ENCODE measurements at regions not wholly inside any gene's neighbourhood (a gene's known extent, or its start where the extent isn't known, plus 50 kb on each side); places are given as distances from the start of the nearest gene placed in this dataset.

DNA sequence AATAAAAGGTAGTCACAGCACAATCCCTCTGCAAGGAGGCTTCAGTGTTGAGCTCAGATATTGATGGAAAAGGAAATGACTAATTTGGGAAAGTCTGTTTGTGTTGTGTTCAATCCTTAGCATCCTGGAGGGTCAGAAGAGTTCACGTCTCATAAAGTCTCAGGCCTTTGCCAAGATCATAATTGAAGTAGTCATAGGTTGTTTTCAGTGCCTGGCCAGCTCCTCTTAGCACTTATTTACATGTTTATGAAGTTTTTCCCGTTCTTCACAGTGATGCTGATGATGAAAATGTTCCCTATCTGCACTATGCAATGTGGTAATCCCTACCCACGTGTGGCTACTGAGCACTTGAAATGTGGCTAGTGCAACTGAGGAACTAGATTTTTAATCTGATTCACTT is 61.6 kb upstream of the TGFBR2 start:
- H3K9me3 Mint-ChIP-seq (ENCODE audit: unreplicated experiment), result peaks cover 31% of the 10 kb centered on the region
- H3K27ac Mint-ChIP-seq (ENCODE audit: unreplicated experiment), result no peak overlapping the region
- BruUV-seq (replicated peaks), result no TSS peak
- no peaks in the 10 kb centered on the region for H3K27me3 ChIP-seq (replicated peaks; ENCODE audit: control insufficient read depth, insufficient read depth, low read length)
- no peaks in the 10 kb centered on the region for H3K36me3 Mint-ChIP-seq (ENCODE audit: insufficient read depth, unreplicated experiment)
- no peak overlapping the region for H3K4me3 ChIP-seq (ENCODE audit: low read depth, low read length)
- H3K27me3 Mint-ChIP-seq (ENCODE audit: insufficient read depth, unreplicated experiment), result no peaks in the 10 kb centered on the region
- ChIA-PET CTCF (no interaction called here), POLR2A (no interaction called here)
- intact Hi-C loops (cut with micrococcal nuclease; ENCODE audit: unreplicated experiment), result no loop called here
- H3K9me3 ChIP-seq, result no peaks in the 10 kb centered on the region
- peaks cover 3% of the 10 kb centered on the region for H3K4me1 ChIP-seq
- DNase-seq, result no peak
- no peak overlapping the region for H3K4me3 Mint-ChIP-seq (ENCODE audit: unreplicated experiment)
- H3K36me3 ChIP-seq (ENCODE audit: control insufficient read depth, insufficient read depth, low read length), result no peaks in the 10 kb centered on the region
- H3K4me1 Mint-ChIP-seq (ENCODE audit: low read depth, unreplicated experiment), result peaks cover 13% of the 10 kb centered on the region
- TF ChIP-seq CTCF (IDR thresholded peaks at IDR 0.05; ENCODE audit: insufficient read depth in 1 of 2, low read depth in 1 of 2, low read length in 1 of 2, severe bottlenecking in 1 of 2, unreplicated experiment in 1 of 2), result no peak

GRCh38 chr3:30546934-30547333 is 59.5 kb upstream of the TGFBR2 start:
- H3K36me3 Mint-ChIP-seq (ENCODE audit: insufficient read depth, unreplicated experiment), result no peaks in the 10 kb centered on the region
- no peaks in the 10 kb centered on the region for H3K36me3 ChIP-seq (ENCODE audit: control insufficient read depth, insufficient read depth, low read length)
- DNase-seq, result no peak
- peaks cover 28% of the 10 kb centered on the region for H3K4me1 Mint-ChIP-seq (ENCODE audit: low read depth, unreplicated experiment)
- CTCF ChIA-PET, result no interaction called here
- H3K27me3 Mint-ChIP-seq (ENCODE audit: insufficient read depth, unreplicated experiment), result no peaks in the 10 kb centered on the region
- H3K4me3 ChIP-seq (ENCODE audit: low read depth, low read length), result no peak overlapping the region
- intact Hi-C loops (cut with micrococcal nuclease; ENCODE audit: unreplicated experiment), result no loop called here
- no TSS peak for BruUV-seq (replicated peaks)
- H3K4me1 ChIP-seq, result 0 out of 2 replicates have a peak, but pooled peaks cover 11% of the 10 kb centered on the region
- H3K27ac Mint-ChIP-seq (ENCODE audit: unreplicated experiment), result no peak overlapping the region
- H3K9me3 Mint-ChIP-seq (ENCODE audit: unreplicated experiment), result peaks cover 30% of the 10 kb centered on the region
- H3K27me3 ChIP-seq (replicated peaks; ENCODE audit: control insufficient read depth, insufficient read depth, low read length), result no peaks in the 10 kb centered on the region
- H3K9me3 ChIP-seq, result no peaks in the 10 kb centered on the region
- no peak for TF ChIP-seq CTCF (IDR thresholded peaks at IDR 0.05; ENCODE audit: insufficient read depth in 1 of 2, low read depth in 1 of 2, low read length in 1 of 2, severe bottlenecking in 1 of 2, unreplicated experiment in 1 of 2)
- no peak overlapping the region for H3K4me3 Mint-ChIP-seq (ENCODE audit: unreplicated experiment)
- POLR2A ChIA-PET, result no interaction called here

GRCh38 chr3:30547716-30548115 is 58.7 kb upstream of the TGFBR2 start:
- Histone ChIP-seq H3K4me1 (0 out of 2 replicates have a peak, but pooled peaks cover 11% of the 10 kb centered on the region), H3K9me3 (no peaks in the 10 kb centered on the region), H3K27me3 (replicated peaks; ENCODE audit: control insufficient read depth, insufficient read depth, low read length) (no peaks in the 10 kb centered on the region), H3K36me3 (ENCODE audit: control insufficient read depth, insufficient read depth, low read length) (no peaks in the 10 kb centered on the region), H3K4me3 (ENCODE audit: low read depth, low read length) (no peak overlapping the region)
- Mint-ChIP-seq H3K27ac (ENCODE audit: unreplicated experiment) (no peak overlapping the region), H3K9me3 (ENCODE audit: unreplicated experiment) (peaks cover 22% of the 10 kb centered on the region), H3K36me3 (ENCODE audit: insufficient read depth, unreplicated experiment) (no peaks in the 10 kb centered on the region), H3K4me1 (ENCODE audit: low read depth, unreplicated experiment) (peaks cover 34% of the 10 kb centered on the region), H3K27me3 (ENCODE audit: insufficient read depth, unreplicated experiment) (no peaks in the 10 kb centered on the region), H3K4me3 (ENCODE audit: unreplicated experiment) (no peak overlapping the region)
- ChIA-PET CTCF (no interaction called here), POLR2A (no interaction called here)
- no TSS peak for BruUV-seq (replicated peaks)
- intact Hi-C loops (cut with micrococcal nuclease; ENCODE audit: unreplicated experiment), result no loop called here
- DNase-seq, result no peak
- no peak for TF ChIP-seq CTCF (IDR thresholded peaks at IDR 0.05; ENCODE audit: insufficient read depth in 1 of 2, low read depth in 1 of 2, low read length in 1 of 2, severe bottlenecking in 1 of 2, unreplicated experiment in 1 of 2)

Measured in Caco-2 (cell line).